Tibial nerve (tissue), 4 donors: ENCODE measurements at regions not wholly inside any gene's neighbourhood (a gene's known extent, or its start where the extent isn't known, plus 50 kb on each side); places are given as distances from the start of the nearest gene placed in this dataset.
A peak's percentile ranks its signal among the peaks of the same experiment; 100 is the strongest.

ENCODE experiments used
- DNase-seq, 2 donors: peaks; one replicate each; pipeline ENCODE4 v3.0.0-alpha.2; 2019; ENCODE audit warnings: low spot score in 2 of 2
- H3K27ac ChIP-seq, 4 donors: fragments of 200-600 bp; sonication (generic) in 3 of 4; one replicate each; pipeline ENCODE4 v1.5.1; 2017 to 2019; ENCODE audit warnings: mild to moderate bottlenecking in 1 of 4
- H3K27me3 ChIP-seq, 2 donors: fragments of 200-600 bp; sonication (generic) in 1 of 2; one replicate each; pipeline versions ENCODE4 v1.5.1 to v1.6.0; 2017 to 2019
- H3K36me3 ChIP-seq, 3 donors: fragments of 200-600 bp; sonication (generic); one replicate each; pipeline ENCODE4 v1.5.1; 2018 to 2019
- H3K4me1 ChIP-seq, 4 donors: fragments of 200-600 bp; sonication (generic) in 3 of 4; one replicate each; pipeline ENCODE4 v1.5.1; 2017 to 2019
- H3K4me3 ChIP-seq, 4 donors: fragments of 200-600 bp; sonication (generic) in 3 of 4; one replicate each; pipeline ENCODE4 v1.5.1; 2017 to 2019; ENCODE audit warnings: mild to moderate bottlenecking in 1 of 4, moderate library complexity in 1 of 4
- H3K9me3 ChIP-seq, 4 donors: fragments of 200-600 bp; sonication (generic) in 3 of 4; one replicate each; pipeline ENCODE4 v1.5.1; 2017 to 2019
- EP300 ChIP-seq, 2 donors: sonication (generic); formaldehyde crosslinking; IDR thresholded peaks; one replicate each; pipeline ENCODE4 v1.6.1; 2017; ENCODE audit warnings: antibody characterized with exemption in 2 of 2, mild to moderate bottlenecking in 1 of 2
- POLR2A ChIP-seq, 2 donors: fragments of 450-650 bp; IDR thresholded peaks; one replicate each; pipeline ENCODE4 v1.6.1; 2017; ENCODE audit warnings: antibody characterized with exemption in 2 of 2, mild to moderate bottlenecking in 2 of 2, moderate library complexity in 2 of 2
- WGBS, 2 donors: methylation state at CpG; one replicate each; pipeline ENCODE4 v1.1.5; 2018; 5-methylcytosine and 5-hydroxymethylcytosine counted together
- TF ChIP-seq, protein P1 (sequence below), 5 experiments: fragments of 200-600 bp in 3 of 5; fragments of 450-650 bp in 2 of 5; sonication (generic) in 3 of 5; IDR thresholded peaks; one replicate each; pipeline ENCODE4 v1.5.1; 2016 to 2019; ENCODE audit warnings: antibody characterized with exemption in 5 of 5, mild to moderate bottlenecking in 3 of 5, moderate library complexity in 2 of 5

DNA sequence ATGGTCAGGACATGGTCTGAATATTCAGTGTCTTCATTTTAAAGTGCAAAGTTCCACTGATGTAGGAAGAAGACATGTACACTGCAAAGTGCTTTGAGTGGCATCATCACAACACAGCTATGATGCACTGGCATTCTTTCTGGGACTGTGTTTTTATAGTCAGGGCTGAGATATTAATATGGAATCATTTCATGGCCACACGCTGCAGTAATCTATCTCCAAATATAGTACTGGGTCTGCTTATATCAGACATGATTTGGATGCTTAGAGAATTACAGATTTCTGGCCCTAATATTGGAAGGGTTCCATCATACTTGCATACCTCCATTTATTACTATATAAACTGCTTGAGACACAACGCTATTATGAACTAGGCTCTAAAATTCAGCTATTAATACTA is 1170.9 kb downstream of the NLGN4X start:
- no peak for DNase-seq
- TF ChIP-seq, protein P1, sequence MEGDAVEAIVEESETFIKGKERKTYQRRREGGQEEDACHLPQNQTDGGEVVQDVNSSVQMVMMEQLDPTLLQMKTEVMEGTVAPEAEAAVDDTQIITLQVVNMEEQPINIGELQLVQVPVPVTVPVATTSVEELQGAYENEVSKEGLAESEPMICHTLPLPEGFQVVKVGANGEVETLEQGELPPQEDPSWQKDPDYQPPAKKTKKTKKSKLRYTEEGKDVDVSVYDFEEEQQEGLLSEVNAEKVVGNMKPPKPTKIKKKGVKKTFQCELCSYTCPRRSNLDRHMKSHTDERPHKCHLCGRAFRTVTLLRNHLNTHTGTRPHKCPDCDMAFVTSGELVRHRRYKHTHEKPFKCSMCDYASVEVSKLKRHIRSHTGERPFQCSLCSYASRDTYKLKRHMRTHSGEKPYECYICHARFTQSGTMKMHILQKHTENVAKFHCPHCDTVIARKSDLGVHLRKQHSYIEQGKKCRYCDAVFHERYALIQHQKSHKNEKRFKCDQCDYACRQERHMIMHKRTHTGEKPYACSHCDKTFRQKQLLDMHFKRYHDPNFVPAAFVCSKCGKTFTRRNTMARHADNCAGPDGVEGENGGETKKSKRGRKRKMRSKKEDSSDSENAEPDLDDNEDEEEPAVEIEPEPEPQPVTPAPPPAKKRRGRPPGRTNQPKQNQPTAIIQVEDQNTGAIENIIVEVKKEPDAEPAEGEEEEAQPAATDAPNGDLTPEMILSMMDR (IDR thresholded peaks at IDR 0.05) = no peak
- TF ChIP-seq POLR2A (IDR thresholded peaks at IDR 0.05) = no peak
- TF ChIP-seq EP300 (IDR thresholded peaks at IDR 0.05) = no peak
- Histone ChIP-seq H3K9me3 (no peaks in the 10 kb centered on the region), H3K4me3 (no peak overlapping the region), H3K4me1 (no peaks in the 10 kb centered on the region), H3K36me3 (no peaks in the 10 kb centered on the region), H3K27me3 (no peaks in the 10 kb centered on the region), H3K27ac (no peak overlapping the region)
- WGBS, 2 donors = 72 to 84% methylated on average over 2 of the region's 2 CpGs

DNA sequence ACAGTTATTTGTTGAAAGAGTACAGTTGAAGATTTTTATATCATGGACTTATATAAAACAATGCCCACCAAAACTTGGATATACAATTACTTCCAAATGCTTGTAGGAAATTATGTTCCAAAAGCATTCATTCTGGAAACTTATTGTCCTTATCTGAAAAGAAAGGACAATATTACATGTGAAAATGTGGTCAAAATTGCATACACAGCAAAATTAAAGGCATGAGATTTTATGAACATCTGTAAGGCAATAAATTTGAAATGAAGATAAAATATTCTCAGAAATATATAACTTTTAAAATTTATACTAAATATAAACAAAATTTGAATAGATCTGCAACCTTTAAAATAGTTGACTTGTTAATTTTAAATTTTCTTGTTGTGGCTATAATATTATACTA is 1173.8 kb downstream of the NLGN4X start:
- H3K27ac ChIP-seq = no peak overlapping the region

GRCh38 chrX:5051831-5052491 is 1176.7 kb downstream of the NLGN4X start:
- Histone ChIP-seq H3K36me3 (no peaks in the 10 kb centered on the region), H3K4me3 (no peak overlapping the region), H3K27ac (no peak overlapping the region), H3K4me1 (no peaks in the 10 kb centered on the region), H3K9me3 (no peaks in the 10 kb centered on the region), H3K27me3 (no peaks in the 10 kb centered on the region)
- 16 to 18% methylated on average over 4 to 5 of the region's 5 CpGs for WGBS, 2 donors
- peak in 1 of 2 donors; percentile 7 for DNase-seq
- TF ChIP-seq, protein P1 (IDR thresholded peaks at IDR 0.05) = no peak
- peak in 1 of 2 donors; percentile 14 for TF ChIP-seq EP300 (IDR thresholded peaks at IDR 0.05)

More for the DNA sequence above, 1173.8 kb downstream of the NLGN4X start:
- no peak overlapping the region for H3K4me3 ChIP-seq
- H3K4me1 ChIP-seq = no peaks in the 10 kb centered on the region
- no peak for DNase-seq
- H3K9me3 ChIP-seq = no peaks in the 10 kb centered on the region
- TF ChIP-seq, protein P1 (IDR thresholded peaks at IDR 0.05) = no peak
- no peak for TF ChIP-seq EP300 (IDR thresholded peaks at IDR 0.05)
- no peak for TF ChIP-seq POLR2A (IDR thresholded peaks at IDR 0.05)
- no peaks in the 10 kb centered on the region for H3K27me3 ChIP-seq
- H3K36me3 ChIP-seq = no peaks in the 10 kb centered on the region

DNA sequence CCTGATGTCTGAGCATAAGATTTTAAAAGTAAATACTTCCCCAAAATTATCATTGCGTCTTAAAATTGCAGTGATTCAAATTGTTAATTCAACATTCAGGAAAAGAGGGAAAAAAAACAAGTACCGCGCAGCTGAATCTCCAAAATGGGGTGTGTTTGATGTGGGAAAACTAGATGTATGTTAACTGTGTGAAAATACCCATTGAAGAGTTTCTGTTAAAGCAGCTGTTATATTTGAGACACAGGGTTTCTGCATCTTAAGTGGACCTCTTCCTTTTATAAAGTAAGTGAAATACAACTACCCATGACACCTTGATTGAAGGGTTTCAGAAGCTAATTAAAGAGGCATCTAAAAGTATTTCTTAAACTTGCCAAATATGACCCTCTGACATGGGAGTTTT is 1186.1 kb downstream of the NLGN4X start:
- 91 to 92% methylated on average over 3 of the region's 3 CpGs for WGBS, 2 donors

GRCh38 chrX:5031792-5032191 is 1196.9 kb downstream of the NLGN4X start:
- no peak for TF ChIP-seq POLR2A (IDR thresholded peaks at IDR 0.05)
- TF ChIP-seq, protein P1 (IDR thresholded peaks at IDR 0.05) = no peak
- Histone ChIP-seq H3K4me3 (no peak overlapping the region), H3K4me1 (no peaks in the 10 kb centered on the region), H3K27ac (no peak overlapping the region), H3K36me3 (no peaks in the 10 kb centered on the region), H3K27me3 (no peaks in the 10 kb centered on the region), H3K9me3 (no peaks in the 10 kb centered on the region)
- 93 to 98% methylated on average over 7 of the region's 7 CpGs for WGBS, 2 donors
- no peak for DNase-seq

More for the DNA sequence above, 1186.1 kb downstream of the NLGN4X start:
- Histone ChIP-seq H3K4me3 (no peak overlapping the region), H3K27me3 (no peaks in the 10 kb centered on the region), H3K4me1 (no peaks in the 10 kb centered on the region), H3K27ac (no peak overlapping the region), H3K9me3 (no peaks in the 10 kb centered on the region), H3K36me3 (no peaks in the 10 kb centered on the region)
- TF ChIP-seq, protein P1 (IDR thresholded peaks at IDR 0.05) = no peak
- TF ChIP-seq POLR2A (IDR thresholded peaks at IDR 0.05) = no peak
- no peak for TF ChIP-seq EP300 (IDR thresholded peaks at IDR 0.05)
- DNase-seq = no peak
